GM19240 (cell line): ENCODE measurements at regions not wholly inside any gene's neighbourhood (a gene's known extent, or its start where the extent isn't known, plus 50 kb on each side); places are given as distances from the start of the nearest gene placed in this dataset.
"Not testable (repeated sequence)": the region's sequence is repeated elsewhere in the genome, so short reads cannot be mapped to it uniquely, and the experiment has no call there.

Experiments
- DNase-seq: peaks from one replicate; pipeline ENCODE4 v3.0.0; 2011; ENCODE audit warnings: low spot score; ENCODE audit not compliant: insufficient read length

DNA sequence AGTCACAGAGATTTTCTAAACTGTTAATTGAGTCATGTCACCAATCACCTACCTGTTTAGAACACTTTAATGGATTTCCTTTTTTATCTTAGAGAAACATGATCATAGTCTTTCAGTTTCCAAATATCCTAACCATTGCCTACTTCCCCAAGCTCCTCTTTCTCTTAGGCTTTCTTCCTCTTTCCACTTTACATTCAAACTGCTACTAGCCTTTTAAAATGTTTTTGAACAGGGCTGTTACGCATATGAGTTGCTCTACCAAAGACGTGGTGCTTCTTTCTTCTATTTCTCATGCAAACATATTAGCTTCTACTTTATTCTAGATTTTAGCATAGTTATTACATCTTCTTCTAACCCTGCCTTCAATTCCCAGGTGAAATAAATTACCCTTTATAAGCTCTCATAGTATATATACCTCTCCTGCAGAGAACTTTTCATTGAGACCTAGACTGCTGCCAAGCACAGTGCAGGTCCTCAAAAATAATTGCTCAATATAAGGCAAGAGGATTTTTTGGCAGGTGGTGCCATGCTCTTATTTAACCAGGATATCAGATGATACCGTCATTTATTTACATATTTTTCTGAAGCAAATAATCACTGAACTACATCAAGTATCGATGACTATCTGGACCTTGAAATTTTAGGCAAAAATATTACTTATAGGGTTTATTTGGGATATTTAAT, 937.1 kb downstream of the TSN start:
- DNase-seq: no peak

DNA sequence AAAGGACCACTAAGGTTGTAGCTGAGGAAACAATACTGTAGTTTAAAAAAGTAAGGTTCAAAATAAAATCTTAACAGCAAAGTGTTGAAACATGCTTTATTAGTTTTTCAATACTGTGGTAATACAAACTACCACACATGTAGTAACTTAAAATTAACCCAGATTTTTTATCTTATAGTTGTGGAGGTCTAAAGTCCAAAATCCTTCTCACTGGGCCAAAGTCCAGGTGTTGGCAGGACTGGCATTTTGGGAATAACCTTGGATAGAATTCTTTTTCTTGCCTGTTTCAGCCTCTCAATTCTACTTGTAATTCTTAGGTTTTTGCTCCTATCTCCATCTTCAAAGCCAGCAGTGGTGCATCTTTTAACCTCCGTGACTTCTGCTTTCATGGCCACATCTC, 942.0 kb downstream of the TSN start:
- no peak for DNase-seq

DNA sequence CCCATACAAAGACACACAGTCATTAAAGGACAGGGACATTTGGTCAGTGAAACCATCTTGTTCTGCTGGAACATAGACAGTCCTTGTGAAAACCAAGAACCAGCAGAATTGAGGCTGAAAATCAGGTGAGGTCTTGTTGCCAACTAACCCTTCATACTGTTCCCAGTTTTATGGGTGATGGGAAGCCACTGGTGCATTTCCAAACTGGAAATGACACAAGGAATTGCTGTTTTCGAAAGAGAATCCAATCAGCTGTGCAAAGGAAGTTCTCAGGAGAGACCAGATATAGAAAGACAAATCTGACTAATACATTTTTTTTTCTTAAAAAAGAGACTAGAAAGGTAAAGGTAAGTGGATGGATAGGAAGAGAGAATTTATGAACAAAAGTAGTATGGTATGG, 948.2 kb downstream of the TSN start:
- no peak for DNase-seq

DNA sequence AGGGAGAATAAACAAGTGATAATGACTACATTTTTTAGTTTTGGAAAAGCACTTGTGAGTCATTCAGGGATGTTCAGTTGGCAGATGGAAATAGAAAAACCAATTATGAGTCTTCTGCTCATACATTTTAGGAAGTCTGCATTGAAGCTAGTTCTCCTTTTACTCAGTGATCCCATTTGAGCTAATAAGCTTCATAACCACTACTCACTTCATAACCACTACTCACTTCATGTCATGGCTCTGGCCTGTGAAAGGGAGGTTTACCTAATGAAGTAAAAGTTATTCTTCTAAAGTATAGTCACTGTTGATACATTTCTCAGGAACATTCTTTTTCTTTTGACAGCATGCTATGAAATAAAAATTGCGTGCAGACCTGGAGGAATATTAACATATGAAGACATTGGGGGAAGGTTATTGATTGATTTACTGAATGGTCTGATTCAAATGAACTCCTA, 948.7 kb downstream of the TSN start:
- no peak for DNase-seq

DNA sequence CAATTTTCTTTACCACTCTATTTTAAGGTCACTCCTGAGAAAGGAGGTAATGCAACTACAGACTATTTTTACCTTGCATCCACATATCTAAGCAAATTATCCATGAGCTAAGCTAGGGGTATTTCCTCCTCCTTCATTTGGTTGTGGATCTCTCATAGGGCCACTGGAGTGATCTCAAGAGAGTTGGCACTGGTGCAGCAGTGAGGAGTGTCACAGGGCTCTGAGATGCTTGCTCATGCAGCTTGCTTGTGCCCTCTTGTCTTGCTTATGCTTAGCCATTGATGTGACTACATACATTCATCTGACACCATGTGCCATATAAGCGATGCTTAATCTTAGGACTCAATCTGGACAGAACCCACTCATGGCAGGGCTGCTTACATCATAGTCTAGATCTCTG, 950.3 kb downstream of the TSN start:
- no peak for DNase-seq

DNA sequence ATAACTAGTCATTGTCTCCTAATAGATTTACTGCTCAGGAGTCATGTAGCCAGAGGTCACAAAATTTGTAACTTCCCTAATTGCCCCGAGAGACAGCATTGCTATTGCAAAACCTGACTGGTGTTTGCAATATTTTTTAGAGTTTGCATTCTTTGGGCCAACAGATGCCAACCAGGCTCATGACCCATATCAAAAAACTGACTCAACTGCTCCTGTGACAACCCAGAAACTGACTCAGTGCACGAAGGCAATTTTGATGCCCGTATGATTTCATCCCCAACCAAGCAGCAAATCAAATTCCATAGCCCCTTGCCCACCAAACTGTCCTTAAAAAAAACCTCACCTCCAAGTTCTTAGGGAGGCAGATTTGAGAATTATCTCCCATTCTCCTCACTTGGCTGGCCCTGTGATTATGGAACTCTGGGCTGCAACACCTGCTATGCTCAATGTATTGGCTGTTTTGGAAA, 951.3 kb downstream of the TSN start:
- DNase-seq: no peak

DNA sequence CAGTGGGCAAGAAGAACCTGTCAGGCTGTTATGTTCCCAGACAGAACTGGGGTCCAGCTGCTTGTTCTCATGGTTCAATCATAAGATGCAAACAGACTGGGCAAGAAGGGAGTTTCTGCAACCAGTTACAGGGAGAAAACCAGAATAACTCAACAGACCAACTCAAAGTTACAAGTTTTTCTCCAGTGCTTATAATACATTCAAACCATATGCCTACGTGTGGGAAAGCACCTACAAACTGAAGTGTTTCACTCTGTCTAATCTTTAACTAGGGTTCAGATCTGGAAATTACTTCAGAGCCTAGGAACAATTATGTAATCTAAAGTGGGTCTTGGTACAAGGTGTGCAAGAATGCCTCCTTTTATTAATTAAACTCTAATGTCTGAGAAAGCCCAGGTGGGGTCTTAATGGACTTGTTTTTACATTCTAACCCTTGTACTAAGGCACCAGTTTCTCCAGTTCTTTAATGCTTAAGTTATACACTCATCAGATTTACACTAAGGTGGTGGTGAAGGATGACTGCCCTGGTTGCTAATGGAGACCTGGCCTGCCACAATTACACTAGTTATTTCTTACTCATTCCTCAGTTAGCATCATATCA, 951.9 kb downstream of the TSN start:
- DNase-seq: no peak

DNA sequence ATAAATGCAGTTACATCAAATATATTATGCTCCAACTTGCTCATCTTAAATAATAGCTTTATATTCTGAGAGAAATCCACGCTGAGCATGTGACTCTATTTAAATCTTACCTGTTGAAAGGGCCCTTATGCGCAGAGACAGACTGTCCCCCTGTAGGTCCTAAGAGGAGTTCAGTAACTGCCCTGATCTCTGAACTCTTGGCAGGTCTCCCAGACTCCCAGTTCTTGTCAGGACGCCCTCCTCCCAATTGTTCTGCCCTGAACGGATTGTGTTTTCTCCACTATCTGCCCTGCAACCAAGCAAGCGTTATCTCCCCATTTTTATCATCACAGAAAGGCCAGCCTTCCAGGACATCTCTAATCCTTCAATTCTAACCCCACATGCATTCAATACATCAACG, 954.6 kb downstream of the TSN start:
- no peak for DNase-seq

DNA sequence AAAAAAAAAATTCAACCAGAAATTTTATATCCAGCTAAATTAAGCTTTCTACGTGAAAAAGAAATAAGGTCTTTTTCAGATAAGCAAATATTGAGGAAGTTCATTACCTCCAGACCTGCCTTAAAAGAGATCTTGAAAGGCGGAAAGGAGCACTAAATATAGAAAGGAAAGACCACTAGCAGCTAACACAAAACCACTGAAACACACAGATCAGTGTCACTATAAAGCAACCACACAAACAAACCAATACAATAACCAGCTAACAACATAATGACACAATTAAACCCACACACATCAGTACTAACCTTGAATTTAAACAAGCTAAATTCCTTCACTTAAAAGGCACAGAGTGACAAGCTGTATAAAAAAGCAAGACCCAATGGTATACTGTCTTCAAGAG, 958.3 kb downstream of the TSN start:
- DNase-seq: no peak

DNA sequence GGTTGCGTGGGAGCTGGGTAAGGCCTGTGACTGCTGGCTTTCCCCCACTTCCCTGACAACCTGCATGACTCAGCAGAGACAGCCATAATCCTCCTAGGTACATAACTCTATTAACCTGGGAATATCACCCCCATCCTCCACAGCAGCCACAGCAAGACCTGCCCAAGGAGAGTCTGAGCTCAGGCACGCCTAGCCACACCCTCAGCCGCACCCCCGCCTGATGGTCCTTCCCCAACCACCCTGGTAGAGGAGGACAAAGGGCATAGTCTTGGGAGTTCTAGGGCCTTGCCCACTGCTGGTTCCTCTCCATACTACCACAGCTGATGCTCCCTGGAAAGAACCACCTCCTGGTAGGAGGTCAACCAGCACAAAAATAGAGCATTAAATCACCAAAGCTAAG, 965.4 kb downstream of the TSN start:
- not testable (repeated sequence) for DNase-seq

DNA sequence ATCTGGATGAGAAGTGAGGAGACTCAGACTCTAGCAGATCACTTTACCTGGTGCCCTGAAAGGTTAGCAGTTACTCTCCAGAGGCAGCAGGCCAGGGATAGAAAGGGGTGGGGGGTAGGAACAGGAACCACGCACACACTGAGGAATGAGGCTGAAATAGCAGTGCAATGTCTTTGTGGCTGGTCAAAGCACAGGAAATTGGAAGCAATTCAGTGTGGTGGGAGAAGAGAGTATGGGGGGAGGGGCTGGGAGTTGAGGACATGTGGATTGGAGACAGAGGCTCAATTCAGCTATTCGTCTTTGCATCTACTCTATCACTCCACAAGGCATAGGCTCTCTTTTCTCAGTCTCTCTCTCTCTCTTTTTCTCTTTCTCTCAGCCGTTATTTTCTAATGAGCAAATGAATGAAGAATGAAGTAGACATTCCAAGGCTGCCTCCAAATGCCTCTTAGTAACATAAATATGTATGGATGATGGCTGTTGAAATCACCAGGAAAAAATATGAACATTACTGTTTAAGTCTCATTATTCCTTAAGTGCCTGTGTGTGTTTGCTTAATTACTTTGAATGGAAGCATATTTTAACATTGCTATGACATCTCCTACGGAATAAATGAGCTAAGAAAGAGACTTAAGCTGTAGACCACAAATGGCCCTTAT, 979.4 kb downstream of the TSN start:
- DNase-seq: no peak

DNA sequence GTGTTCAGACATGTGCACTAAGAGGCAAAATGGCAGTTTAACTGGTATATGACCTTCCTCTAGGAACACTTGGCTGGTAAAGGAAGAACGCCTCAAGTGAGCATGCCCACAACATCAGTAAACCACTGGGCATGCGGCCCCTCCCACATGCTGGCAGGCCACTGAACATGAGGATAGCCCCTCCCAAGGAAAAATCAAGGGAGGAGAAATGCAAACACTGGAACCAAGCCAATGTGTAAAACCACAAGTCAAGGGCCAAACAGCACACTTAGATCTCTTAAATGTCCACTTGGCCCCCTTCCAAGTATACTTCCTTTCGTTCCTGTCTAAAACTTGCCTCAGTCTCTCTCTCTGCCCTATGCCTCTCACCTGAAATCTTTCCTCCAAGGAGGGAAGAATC, 980.8 kb downstream of the TSN start:
- no peak for DNase-seq

DNA sequence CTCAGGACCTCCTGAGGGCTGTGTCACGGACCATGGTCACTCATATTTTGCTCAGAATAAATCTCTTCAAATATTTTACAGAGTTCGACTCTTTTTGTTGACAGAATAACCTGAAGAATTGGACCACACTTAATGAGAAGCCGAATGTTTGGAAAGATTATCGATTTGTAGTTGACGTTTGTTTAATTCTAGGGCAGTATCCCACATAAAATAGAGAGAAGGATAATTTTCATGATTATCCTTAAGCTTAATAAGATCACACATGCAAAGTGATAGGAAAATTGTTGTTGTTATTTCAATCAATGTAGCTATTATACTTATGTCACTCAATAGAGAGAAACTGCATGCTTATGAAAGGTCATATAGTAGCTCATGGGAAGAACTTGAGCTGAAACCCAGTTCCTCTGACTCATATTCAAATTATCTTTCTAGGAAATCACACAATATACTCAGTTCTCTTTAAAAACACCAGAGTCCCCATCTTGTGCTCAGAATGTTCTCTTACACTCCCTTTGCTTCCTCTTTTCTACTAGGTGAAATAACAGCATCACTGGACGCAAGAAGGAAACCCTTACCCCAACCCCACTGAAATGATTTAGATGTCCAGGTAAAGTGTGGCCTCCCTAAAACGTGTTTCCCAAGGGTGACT, 982.1 kb downstream of the TSN start:
- no peak for DNase-seq

DNA sequence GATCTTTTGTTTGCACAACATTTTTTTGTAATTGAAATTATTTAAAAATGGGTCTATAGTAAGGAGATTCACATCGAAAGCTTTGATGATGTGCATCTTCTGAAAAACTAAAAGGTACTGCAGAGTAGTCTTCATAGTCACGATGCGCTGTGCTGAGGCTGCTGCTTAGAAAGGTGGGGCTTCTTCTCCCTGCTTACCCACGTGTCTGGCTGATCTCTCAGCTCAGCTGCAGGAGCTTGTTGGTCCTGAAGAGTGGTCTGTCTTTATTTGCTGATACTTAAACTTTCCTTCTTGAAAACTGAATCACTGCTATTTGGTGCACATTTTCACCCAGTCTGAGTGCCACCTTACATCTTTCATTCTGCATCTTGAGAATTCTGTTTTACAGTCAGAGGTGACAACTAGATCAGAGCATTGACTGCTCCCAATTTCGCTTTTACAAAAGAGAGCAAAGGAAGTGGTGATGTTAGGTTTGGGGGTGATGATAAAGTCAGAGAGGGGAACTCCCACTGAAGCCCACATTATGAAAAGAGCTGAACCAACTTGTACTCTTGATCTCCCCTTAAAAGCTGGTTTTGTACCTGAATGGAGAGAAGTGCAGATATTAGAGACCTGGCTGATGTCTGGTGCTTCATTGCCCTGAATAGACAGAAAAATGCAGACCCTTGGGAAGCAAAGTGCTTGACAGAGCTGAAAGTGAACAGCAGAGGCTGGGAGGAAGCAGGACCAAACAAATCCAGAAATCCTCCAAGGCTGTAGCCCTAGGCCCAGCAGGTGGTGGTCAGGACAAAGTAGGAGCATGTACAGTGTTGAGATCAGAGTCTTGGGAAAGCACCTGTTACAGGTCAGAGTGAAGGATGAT, 984.5 kb downstream of the TSN start:
- no peak for DNase-seq

DNA sequence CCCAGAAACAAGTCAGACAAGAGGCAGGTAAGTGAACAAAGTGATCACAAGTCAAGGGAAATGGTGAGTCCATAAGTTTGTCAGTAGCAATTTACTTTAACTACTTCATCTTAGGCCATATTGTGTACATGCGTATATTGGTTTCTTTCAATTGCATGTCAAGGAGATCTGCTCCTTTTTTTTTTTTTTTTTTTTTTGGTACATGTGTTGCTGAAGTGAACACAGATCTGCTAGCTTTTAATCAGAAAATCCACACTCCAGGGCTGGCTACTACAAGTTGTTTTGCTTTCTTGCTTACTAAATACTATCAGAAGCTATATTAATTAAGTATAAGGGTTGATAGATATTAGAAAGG, 985.1 kb downstream of the TSN start:
- no peak for DNase-seq

DNA sequence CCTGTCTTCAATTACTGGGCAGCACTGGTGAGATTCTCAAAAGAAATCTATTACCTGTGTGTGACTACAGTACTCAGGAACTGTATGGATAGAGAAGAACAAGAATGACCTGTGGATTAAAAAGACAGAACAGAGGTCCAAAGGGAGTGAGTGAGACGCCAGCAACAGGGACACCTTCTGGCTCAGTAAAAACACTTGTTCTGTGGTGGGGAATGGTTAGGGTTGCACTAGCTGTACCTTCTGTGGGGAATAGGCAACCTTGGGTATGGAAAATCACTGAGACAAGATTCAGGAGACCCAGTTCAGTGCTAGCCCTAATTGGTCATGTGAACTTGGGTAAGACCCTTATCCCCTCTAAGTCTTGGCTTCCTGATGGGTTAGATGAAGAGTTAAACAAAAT, 986.0 kb downstream of the TSN start:
- DNase-seq: no peak

DNA sequence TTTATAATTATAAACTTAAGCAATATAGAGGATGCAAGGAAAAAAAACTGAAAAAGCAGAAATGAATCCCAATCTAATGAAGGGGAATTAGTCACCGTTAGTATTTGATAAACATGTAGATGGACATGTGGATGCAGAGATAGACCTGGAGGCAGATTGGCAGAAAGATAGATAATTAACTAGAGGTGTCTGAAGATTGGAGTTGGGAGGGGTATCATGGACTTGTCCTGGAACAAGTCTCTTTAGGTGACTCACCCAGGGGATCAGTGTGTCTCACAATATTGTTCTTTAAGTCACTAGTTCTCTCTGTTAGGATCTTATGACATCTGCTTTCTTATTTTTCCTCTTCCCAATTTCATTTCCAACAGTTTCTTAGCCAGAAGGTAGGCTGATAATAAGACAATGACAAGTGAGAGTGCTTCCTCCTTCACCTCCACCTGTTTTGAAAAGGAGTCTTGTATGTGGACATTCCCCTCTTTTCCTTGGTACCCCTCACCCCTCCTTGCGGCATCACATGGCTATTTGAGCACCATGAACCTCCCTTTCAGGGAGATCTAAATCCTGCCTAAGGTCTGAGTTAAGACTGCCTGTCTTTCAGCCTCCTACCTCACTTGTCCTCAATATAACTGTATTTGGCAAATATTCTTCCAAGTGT, 987.7 kb downstream of the TSN start:
- DNase-seq: no peak

DNA sequence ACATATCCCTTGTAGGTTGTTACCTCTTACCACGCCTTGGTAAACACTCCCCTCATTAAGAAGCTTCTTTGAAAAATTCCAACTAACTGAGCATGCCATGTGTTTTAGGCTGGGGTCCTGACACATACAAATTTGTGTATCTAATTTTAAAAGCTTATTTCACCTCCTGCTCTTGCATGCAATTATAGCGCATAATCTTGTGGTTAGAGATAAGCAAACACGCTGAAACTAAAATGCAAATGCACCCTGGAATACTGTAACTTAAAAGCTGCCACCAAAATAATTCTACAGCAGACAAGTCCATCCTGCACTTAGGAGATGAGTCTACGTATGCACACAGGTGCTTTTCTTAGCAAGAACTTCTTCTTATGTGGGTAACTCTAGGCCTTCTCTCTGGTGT, 990.2 kb downstream of the TSN start:
- DNase-seq: no peak

DNA sequence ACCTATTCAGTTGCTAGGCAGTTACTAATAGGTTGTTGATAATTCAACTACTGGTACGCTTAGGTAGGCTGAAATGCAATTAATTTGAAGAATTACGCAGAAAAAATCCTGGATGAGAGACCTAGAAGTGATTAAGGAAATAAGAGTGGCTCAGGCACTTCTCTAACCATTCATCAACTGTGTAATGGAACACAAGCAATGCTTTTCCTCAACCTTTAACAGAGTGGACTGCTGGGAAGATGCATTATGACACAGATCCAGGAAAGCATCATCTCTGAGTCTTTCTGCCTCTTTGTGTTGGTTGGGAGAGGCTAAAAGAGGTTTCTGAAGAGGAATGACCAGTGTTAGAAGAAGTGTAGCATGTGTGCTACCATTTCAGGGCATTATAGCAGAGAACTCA, 992.2 kb downstream of the TSN start:
- DNase-seq: no peak

DNA sequence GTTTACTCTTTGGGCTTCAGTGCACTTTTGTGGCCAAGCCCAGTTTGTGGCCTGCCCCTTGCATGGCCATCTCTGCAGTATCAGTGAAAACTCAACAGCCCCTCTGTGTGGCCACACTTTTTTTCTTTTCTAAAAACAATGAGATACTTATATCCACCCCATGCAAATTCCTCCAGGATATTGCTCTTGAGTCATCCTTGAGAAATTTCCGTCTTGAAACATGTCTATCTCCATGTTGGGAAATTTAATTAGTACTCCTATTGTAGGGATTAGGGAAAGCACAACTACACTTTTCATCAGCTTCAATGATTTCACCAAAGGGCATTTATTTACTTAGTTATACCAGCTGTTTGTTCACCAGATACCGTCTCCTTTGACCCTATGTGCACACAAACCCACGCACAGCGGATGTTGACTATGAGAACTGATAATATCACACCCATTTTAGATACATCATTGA, 993.1 kb downstream of the TSN start:
- DNase-seq: no peak

DNA sequence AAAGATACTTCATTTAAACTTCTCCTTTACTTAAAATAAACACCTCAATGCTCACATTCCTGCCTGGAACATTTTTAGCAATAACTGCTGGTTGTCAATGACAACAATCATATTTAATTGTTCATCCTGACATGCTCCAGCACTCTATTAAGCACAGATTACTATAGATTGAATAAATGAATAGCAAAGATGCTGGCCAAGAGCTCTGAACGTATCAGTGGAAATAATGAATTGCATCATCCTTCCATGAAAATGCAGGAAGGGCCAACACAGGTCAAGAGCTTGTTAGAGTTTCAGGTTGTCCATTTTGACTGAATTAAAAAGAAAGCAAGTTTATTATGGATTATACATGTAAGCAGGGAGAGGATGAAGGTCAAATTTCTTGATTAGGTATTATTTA, 994.0 kb downstream of the TSN start:
- DNase-seq: no peak
